Left ventricle myocardium inferior (tissue), 1 donor: ENCODE measurements at regions not wholly inside any gene's neighbourhood (a gene's known extent, or its start where the extent isn't known, plus 50 kb on each side); places are given as distances from the start of the nearest gene placed in this dataset.

Source experiments
- DNase-seq: peaks from one replicate; pipeline ENCODE4 v3.0.0-alpha.2; 2020
- H3K27ac ChIP-seq: fragments of 200-600 bp; replicated peaks from 2 replicates; pipeline ENCODE4 v1.8.0; 2021
- H3K27me3 ChIP-seq: fragments of 200-600 bp; 2 replicates; pipeline ENCODE4 v1.8.0; 2021; ENCODE audit warnings: low read depth
- H3K36me3 ChIP-seq: fragments of 200-600 bp; 2 replicates; pipeline ENCODE4 v1.8.0; 2021
- H3K4me1 ChIP-seq: fragments of 200-600 bp; 2 replicates; pipeline ENCODE4 v1.8.0; 2021
- H3K4me3 ChIP-seq: fragments of 200-600 bp; 2 replicates; pipeline ENCODE4 v1.8.0; 2021; ENCODE audit warnings: mild to moderate bottlenecking, moderate library complexity
- H3K9me3 ChIP-seq: fragments of 200-600 bp; replicated peaks from 2 replicates; pipeline ENCODE4 v1.8.0; 2021
- intact Hi-C: fragments of 100-400 bp; cut with micrococcal nuclease; formaldehyde crosslinking; loops from one replicate; pipeline ENCODE4 v1.11.0; 2022
- TF ChIP-seq, protein P1 (sequence below): fragments of 200-600 bp; IDR thresholded peaks from 2 replicates; pipeline ENCODE4 v1.8.0; 2021; ENCODE audit warnings: antibody characterized with exemption, mild to moderate bottlenecking, borderline replicate concordance
- donor health status: DM: no; HTN: yes; CAD: no; lungs with severe emphysema.

DNA sequence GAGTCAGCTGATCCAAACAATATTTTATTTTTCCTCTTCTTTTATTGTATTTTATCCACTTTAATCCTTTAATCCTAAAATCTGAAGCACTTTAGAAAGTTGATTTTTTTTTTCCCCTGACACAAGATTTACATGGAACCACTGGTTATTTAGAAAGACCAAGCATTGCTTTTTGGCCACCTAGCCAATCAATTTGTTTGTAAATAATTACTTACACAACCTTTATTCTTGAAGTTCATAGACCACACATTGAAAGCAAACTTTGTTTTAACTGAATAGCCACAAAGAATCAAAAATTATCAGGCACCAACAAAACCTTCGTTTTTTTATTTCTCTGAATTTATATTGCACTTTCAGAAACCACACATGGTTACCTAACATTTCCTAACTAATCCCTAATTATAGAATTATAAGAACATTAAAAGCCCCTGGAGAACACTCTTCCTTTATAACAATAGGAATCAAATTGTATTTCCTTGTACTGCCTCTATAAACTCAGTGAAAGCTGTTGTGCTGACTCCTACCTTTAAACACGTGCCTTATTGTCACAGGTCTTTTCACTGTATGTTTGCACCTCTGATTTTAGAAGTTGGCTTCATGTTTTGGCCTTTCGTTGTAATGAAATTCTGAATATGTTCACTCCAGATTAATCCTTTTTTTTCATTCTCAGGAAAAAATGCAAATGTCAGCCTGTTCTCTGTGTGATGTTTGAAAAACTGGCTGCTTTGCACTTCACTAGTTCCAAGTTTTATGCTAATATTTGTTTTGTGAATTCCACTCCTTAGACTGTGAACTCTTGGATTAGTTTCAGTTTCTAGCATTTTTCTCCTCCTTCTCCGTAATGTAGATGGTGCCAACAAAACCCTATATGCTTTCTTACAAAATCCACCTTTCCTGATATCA, 1511.9 kb downstream of the REEP3 start:
- TF ChIP-seq, protein P1, sequence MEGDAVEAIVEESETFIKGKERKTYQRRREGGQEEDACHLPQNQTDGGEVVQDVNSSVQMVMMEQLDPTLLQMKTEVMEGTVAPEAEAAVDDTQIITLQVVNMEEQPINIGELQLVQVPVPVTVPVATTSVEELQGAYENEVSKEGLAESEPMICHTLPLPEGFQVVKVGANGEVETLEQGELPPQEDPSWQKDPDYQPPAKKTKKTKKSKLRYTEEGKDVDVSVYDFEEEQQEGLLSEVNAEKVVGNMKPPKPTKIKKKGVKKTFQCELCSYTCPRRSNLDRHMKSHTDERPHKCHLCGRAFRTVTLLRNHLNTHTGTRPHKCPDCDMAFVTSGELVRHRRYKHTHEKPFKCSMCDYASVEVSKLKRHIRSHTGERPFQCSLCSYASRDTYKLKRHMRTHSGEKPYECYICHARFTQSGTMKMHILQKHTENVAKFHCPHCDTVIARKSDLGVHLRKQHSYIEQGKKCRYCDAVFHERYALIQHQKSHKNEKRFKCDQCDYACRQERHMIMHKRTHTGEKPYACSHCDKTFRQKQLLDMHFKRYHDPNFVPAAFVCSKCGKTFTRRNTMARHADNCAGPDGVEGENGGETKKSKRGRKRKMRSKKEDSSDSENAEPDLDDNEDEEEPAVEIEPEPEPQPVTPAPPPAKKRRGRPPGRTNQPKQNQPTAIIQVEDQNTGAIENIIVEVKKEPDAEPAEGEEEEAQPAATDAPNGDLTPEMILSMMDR, result no peak
- no peaks in the 10 kb centered on the region for H3K36me3 ChIP-seq
- no peak for DNase-seq
- no peaks in the 10 kb centered on the region for H3K27me3 ChIP-seq
- no peak overlapping the region for H3K4me3 ChIP-seq
- H3K9me3 ChIP-seq, result peaks cover 56% of the 10 kb centered on the region
- intact Hi-C loops, result no loop called here
- no peaks in the 10 kb centered on the region for H3K4me1 ChIP-seq
- no peak overlapping the region for H3K27ac ChIP-seq

DNA sequence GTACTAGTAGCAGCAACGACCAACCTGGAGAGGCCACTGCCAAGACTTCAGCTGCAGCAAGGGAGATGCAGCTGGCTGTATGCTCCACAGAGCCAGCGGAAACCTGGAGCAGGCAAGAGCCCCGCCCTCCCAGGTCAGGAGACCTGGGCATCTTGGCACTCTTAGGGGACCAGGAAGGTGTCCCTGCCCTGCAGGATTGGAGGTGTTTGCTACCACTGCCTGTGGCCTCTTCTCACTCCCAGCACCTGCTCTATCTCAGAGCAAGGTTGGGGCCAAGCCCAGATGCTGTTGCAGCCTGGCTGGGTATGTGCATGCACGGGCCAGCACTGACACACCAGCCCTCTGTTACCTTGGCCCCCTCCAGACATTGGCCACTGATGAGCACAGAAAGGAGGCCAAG, 1512.8 kb downstream of the REEP3 start:
- H3K4me3 ChIP-seq, result no peak overlapping the region
- H3K4me1 ChIP-seq, result no peaks in the 10 kb centered on the region
- no peaks in the 10 kb centered on the region for H3K36me3 ChIP-seq
- H3K9me3 ChIP-seq, result peaks cover 56% of the 10 kb centered on the region
- no peaks in the 10 kb centered on the region for H3K27me3 ChIP-seq
- TF ChIP-seq, protein P1, result no peak
- no peak for DNase-seq
- intact Hi-C loops, result no loop called here
- H3K27ac ChIP-seq, result no peak overlapping the region

DNA sequence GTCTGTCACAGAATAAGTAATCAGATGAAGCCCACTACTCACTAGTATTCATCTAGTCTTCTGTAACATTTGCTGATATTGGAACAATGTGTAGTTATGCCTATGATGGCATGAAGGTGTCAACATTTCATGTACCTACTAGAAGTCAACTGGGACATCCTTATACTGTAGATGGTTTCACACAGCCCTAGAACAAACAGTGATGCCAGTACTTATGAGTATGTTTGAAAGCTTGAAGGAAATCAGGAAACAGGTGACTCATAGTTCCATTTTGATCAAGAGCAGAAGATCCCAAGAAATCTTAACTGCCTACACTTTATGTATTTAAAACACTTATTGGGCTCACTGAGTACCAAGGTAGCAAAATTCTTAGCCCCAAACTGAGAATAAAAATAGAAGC, 1519.6 kb downstream of the REEP3 start:
- Histone ChIP-seq H3K9me3 (peaks cover 18% of the 10 kb centered on the region), H3K36me3 (no peaks in the 10 kb centered on the region), H3K27ac (no peak overlapping the region), H3K4me1 (no peaks in the 10 kb centered on the region), H3K27me3 (no peaks in the 10 kb centered on the region), H3K4me3 (no peak overlapping the region)
- no peak for DNase-seq
- TF ChIP-seq, protein P1, result no peak
- intact Hi-C loops, result no loop called here

DNA sequence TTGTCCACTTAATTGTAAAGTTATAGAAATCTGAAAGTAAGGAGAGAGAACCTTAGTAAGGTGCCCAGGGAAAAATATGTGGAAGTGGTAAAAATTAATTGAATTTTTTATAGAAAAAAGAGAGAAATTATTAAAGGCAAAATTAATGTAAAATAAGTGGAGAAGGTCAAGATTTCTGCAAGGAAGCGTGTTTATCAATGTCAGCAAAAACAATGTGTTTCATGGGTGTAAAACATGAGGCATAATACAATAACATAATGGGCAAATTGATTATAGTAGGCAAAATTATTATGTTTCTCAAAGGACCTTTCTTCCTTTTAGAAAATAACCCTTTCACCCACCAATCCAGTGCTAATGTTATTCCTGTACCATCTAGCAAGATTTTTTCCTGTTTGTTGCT, 1520.1 kb downstream of the REEP3 start:
- peaks cover 13% of the 10 kb centered on the region for H3K9me3 ChIP-seq
- H3K27ac ChIP-seq, result no peak overlapping the region
- H3K4me3 ChIP-seq, result no peak overlapping the region
- no peak for DNase-seq
- no peaks in the 10 kb centered on the region for H3K36me3 ChIP-seq
- TF ChIP-seq, protein P1, result no peak
- H3K4me1 ChIP-seq, result no peaks in the 10 kb centered on the region
- intact Hi-C loops, result no loop called here
- no peaks in the 10 kb centered on the region for H3K27me3 ChIP-seq

DNA sequence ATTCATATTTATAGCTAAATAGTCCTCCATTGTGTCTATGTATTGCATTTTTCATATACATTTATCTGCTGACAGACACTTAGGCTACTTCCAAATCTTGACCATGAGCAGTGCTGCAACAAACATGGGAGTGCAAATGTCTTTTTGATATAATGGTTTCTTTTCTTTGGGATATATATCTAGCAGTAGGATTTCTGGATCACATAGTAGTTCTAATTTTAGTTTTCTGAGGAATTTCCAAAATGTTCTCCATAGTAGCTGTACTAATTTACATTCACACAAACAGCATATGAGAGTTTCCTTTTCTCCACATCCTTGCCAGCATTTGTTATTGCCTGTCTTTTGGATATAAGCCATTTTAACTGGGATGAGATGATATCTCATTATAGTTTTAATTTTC, 1521.3 kb downstream of the REEP3 start:
- H3K9me3 ChIP-seq, result peaks cover 11% of the 10 kb centered on the region
- H3K27ac ChIP-seq, result no peak overlapping the region
- no peak overlapping the region for H3K4me3 ChIP-seq
- no peaks in the 10 kb centered on the region for H3K36me3 ChIP-seq
- DNase-seq, result no peak
- no peaks in the 10 kb centered on the region for H3K27me3 ChIP-seq
- no peaks in the 10 kb centered on the region for H3K4me1 ChIP-seq
- TF ChIP-seq, protein P1, result no peak
- intact Hi-C loops, result no loop called here
